Activated CD4-positive, alpha-beta T cell treated with anti-CD3 and anti-CD28 coated beads, Interleukin-2, amount 10 ng/mL, durations not matched to agents 7 days and 5 days (primary cell): ENCODE measurements at regions not wholly inside any gene's neighbourhood (a gene's known extent, or its start where the extent isn't known, plus 50 kb on each side); places are given as distances from the start of the nearest gene placed in this dataset.

Experiments
- CTCF ChIA-PET: fragments of 350-600 bp; sonication (Branson Sonifier 250); formaldehyde crosslinking; loops from one replicate; lab custom pipeline; 2021; ENCODE audit warnings: antibody characterized with exemption; lab: Charles Lee
- POLR2A ChIA-PET: fragments of 350-600 bp; sonication (Branson Sonifier 250); formaldehyde crosslinking; loops from one replicate; lab custom pipeline; 2021; ENCODE audit warnings: antibody characterized with exemption; lab: Charles Lee
- DNase-seq: peaks from one replicate; pipeline ENCODE4 v3.0.0-alpha.2; 2020
- H3K27ac Mint-ChIP-seq: one replicate; pipeline ENCODE4 v1.8.0; 2021; ENCODE audit warnings: mild to moderate bottlenecking, moderate library complexity, mixed read lengths
- H3K27me3 Mint-ChIP-seq: one replicate; pipeline ENCODE4 v1.8.0; 2021; ENCODE audit warnings: mixed read lengths
- H3K36me3 Mint-ChIP-seq: one replicate; pipeline ENCODE4 v1.8.0; 2021; ENCODE audit warnings: low read depth, mixed read lengths
- H3K4me1 Mint-ChIP-seq: one replicate; pipeline ENCODE4 v1.8.0; 2021; ENCODE audit warnings: mixed read lengths
- H3K4me3 Mint-ChIP-seq: one replicate; pipeline ENCODE4 v1.8.0; 2021; ENCODE audit warnings: mild to moderate bottlenecking, moderate library complexity, mixed read lengths
- H3K9me3 Mint-ChIP-seq: one replicate; pipeline ENCODE4 v1.8.0; 2021; ENCODE audit warnings: mixed read lengths

GRCh38 chr11:112392904-112393303 lies 132.2 kb upstream of the PLET1 start:
- ChIA-PET CTCF (interaction anchor here (1.8 kb wide), 1 partner anchor 11 kb away, joined by 5 read pairs; no protein-coding TSS in a partner anchor), POLR2A (no interaction called here)
- H3K4me3 Mint-ChIP-seq = no peak overlapping the region
- DNase-seq = no peak
- no peaks in the 10 kb centered on the region for H3K27me3 Mint-ChIP-seq
- peaks cover 2% of the 10 kb centered on the region for H3K9me3 Mint-ChIP-seq
- no peak overlapping the region for H3K27ac Mint-ChIP-seq
- H3K36me3 Mint-ChIP-seq = no peaks in the 10 kb centered on the region
- no peaks in the 10 kb centered on the region for H3K4me1 Mint-ChIP-seq

- CTCF ChIA-PET = interaction anchor here (1.8 kb wide), 1 partner anchor 9 kb away, joined by 5 read pairs; no protein-coding TSS in a partner anchor
Observed at GRCh38 chr11:112394304-112394703, 133.6 kb upstream of the PLET1 start.

GRCh38 chr11:112396076-112396475 lies 135.4 kb upstream of the PLET1 start:
- CTCF ChIA-PET = no interaction called here
- Mint-ChIP-seq H3K9me3 (no peaks in the 10 kb centered on the region), H3K27me3 (no peaks in the 10 kb centered on the region), H3K4me3 (no peak overlapping the region), H3K36me3 (no peaks in the 10 kb centered on the region), H3K4me1 (no peaks in the 10 kb centered on the region), H3K27ac (no peak overlapping the region)
- POLR2A ChIA-PET = no interaction called here
- no peak for DNase-seq

More at GRCh38 chr11:112394304-112394703, 133.6 kb upstream of the PLET1 start:
- Mint-ChIP-seq H3K27me3 (no peaks in the 10 kb centered on the region), H3K4me3 (no peak overlapping the region), H3K36me3 (no peaks in the 10 kb centered on the region), H3K9me3 (no peaks in the 10 kb centered on the region), H3K27ac (no peak overlapping the region), H3K4me1 (no peaks in the 10 kb centered on the region)
- DNase-seq = no peak
- POLR2A ChIA-PET = no interaction called here

GRCh38 chr11:112398798-112399478 lies 138.3 kb upstream of the PLET1 start:
- Mint-ChIP-seq H3K27ac (no peak overlapping the region), H3K4me3 (no peak overlapping the region), H3K36me3 (no peaks in the 10 kb centered on the region), H3K27me3 (no peaks in the 10 kb centered on the region), H3K4me1 (no peaks in the 10 kb centered on the region), H3K9me3 (no peaks in the 10 kb centered on the region)
- DNase-seq = no peak
- ChIA-PET CTCF (no interaction called here), POLR2A (no interaction called here)

GRCh38 chr11:112400476-112401014 lies 139.9 kb upstream of the PLET1 start:
- Mint-ChIP-seq H3K9me3 (no peaks in the 10 kb centered on the region), H3K4me3 (no peak overlapping the region), H3K27ac (no peak overlapping the region), H3K27me3 (no peaks in the 10 kb centered on the region), H3K36me3 (no peaks in the 10 kb centered on the region), H3K4me1 (no peaks in the 10 kb centered on the region)
- CTCF ChIA-PET = no interaction called here
- POLR2A ChIA-PET = no interaction called here
- DNase-seq = no peak

GRCh38 chr11:112401036-112401769 lies 140.5 kb upstream of the PLET1 start:
- H3K27ac Mint-ChIP-seq = no peak overlapping the region
- H3K4me1 Mint-ChIP-seq = no peaks in the 10 kb centered on the region
- no peaks in the 10 kb centered on the region for H3K9me3 Mint-ChIP-seq
- no peaks in the 10 kb centered on the region for H3K27me3 Mint-ChIP-seq
- CTCF ChIA-PET = no interaction called here
- DNase-seq = no peak
- no peaks in the 10 kb centered on the region for H3K36me3 Mint-ChIP-seq
- POLR2A ChIA-PET = no interaction called here
- no peak overlapping the region for H3K4me3 Mint-ChIP-seq

- H3K4me3 Mint-ChIP-seq = no peak overlapping the region
- H3K9me3 Mint-ChIP-seq = no peaks in the 10 kb centered on the region
- no peak for DNase-seq
- H3K27ac Mint-ChIP-seq = no peak overlapping the region
- H3K27me3 Mint-ChIP-seq = peaks cover under 1% of the 10 kb centered on the region
- no peaks in the 10 kb centered on the region for H3K36me3 Mint-ChIP-seq
- ChIA-PET CTCF (interaction anchor here (1.0 to 1.9 kb wide), 2 partner anchors 10 to 45 kb away, joined by 3 to 5 read pairs; no protein-coding TSS in a partner anchor), POLR2A (no interaction called here)
- H3K4me1 Mint-ChIP-seq = no peaks in the 10 kb centered on the region
Observed at GRCh38 chr11:112403432-112403831, 142.8 kb upstream of the PLET1 start.

- no peak overlapping the region for H3K27ac Mint-ChIP-seq
- no peak for DNase-seq
- H3K36me3 Mint-ChIP-seq = no peaks in the 10 kb centered on the region
- ChIA-PET POLR2A (no interaction called here), CTCF (interaction anchor here (1.0 to 1.9 kb wide), 2 partner anchors 10 to 45 kb away, joined by 3 to 5 read pairs; no protein-coding TSS in a partner anchor)
- no peaks in the 10 kb centered on the region for H3K9me3 Mint-ChIP-seq
- no peak overlapping the region for H3K4me3 Mint-ChIP-seq
- peaks cover 2% of the 10 kb centered on the region for H3K27me3 Mint-ChIP-seq
- no peaks in the 10 kb centered on the region for H3K4me1 Mint-ChIP-seq
Observed at GRCh38 chr11:112404112-112404511, 143.5 kb upstream of the PLET1 start.

GRCh38 chr11:112408517-112408916 lies 147.9 kb upstream of the PLET1 start:
- no peak overlapping the region for H3K4me3 Mint-ChIP-seq
- CTCF ChIA-PET = no interaction called here

GRCh38 chr11:112410325-112410724 lies 149.7 kb upstream of the PLET1 start:
- Mint-ChIP-seq H3K4me1 (peaks cover 5% of the 10 kb centered on the region), H3K9me3 (peaks cover 21% of the 10 kb centered on the region), H3K36me3 (peaks cover 3% of the 10 kb centered on the region), H3K27ac (no peak overlapping the region), H3K4me3 (no peak overlapping the region), H3K27me3 (peaks cover 2% of the 10 kb centered on the region)
- ChIA-PET POLR2A (no interaction called here), CTCF (no interaction called here)
- no peak for DNase-seq

More at GRCh38 chr11:112408517-112408916, 147.9 kb upstream of the PLET1 start:
- peaks cover 5% of the 10 kb centered on the region for H3K4me1 Mint-ChIP-seq
- DNase-seq = no peak
- peaks cover 3% of the 10 kb centered on the region for H3K36me3 Mint-ChIP-seq
- peaks cover 15% of the 10 kb centered on the region for H3K9me3 Mint-ChIP-seq
- H3K27ac Mint-ChIP-seq = no peak overlapping the region
- POLR2A ChIA-PET = no interaction called here
- peaks cover 2% of the 10 kb centered on the region for H3K27me3 Mint-ChIP-seq

- POLR2A ChIA-PET = no interaction called here
Observed at GRCh38 chr11:112412383-112412782, 151.7 kb upstream of the PLET1 start.

GRCh38 chr11:112417339-112417738 lies 156.7 kb upstream of the PLET1 start:
- CTCF ChIA-PET = no interaction called here
- peaks cover 5% of the 10 kb centered on the region for H3K4me1 Mint-ChIP-seq
- H3K36me3 Mint-ChIP-seq = no peaks in the 10 kb centered on the region
- no peak for DNase-seq
- POLR2A ChIA-PET = interaction anchor here (0.5 kb wide), 1 partner anchor 17 kb away, joined by 7 read pairs; no protein-coding TSS in a partner anchor
- H3K9me3 Mint-ChIP-seq = peaks cover 12% of the 10 kb centered on the region
- no peak overlapping the region for H3K4me3 Mint-ChIP-seq
- peaks cover 12% of the 10 kb centered on the region for H3K27me3 Mint-ChIP-seq
- no peak overlapping the region for H3K27ac Mint-ChIP-seq

More at GRCh38 chr11:112412383-112412782, 151.7 kb upstream of the PLET1 start:
- CTCF ChIA-PET = no interaction called here
- Mint-ChIP-seq H3K36me3 (peaks cover 3% of the 10 kb centered on the region), H3K27ac (no peak overlapping the region), H3K4me3 (no peak overlapping the region), H3K27me3 (peaks cover 8% of the 10 kb centered on the region), H3K9me3 (peaks cover 21% of the 10 kb centered on the region), H3K4me1 (peaks cover 10% of the 10 kb centered on the region)
- DNase-seq = no peak

- Mint-ChIP-seq H3K4me3 (no peak overlapping the region), H3K36me3 (no peaks in the 10 kb centered on the region), H3K27ac (no peak overlapping the region), H3K9me3 (peaks cover 7% of the 10 kb centered on the region), H3K27me3 (peaks cover 16% of the 10 kb centered on the region), H3K4me1 (peaks cover 5% of the 10 kb centered on the region)
- ChIA-PET POLR2A (no interaction called here), CTCF (interaction anchor here (1.5 kb wide), 1 partner anchor 11 kb away, joined by 5 read pairs; no protein-coding TSS in a partner anchor)
- no peak for DNase-seq
Observed at GRCh38 chr11:112418438-112418837, 157.8 kb upstream of the PLET1 start.
